Transverse colon (tissue), 4 donors: ENCODE measurements at regions not wholly inside any gene's neighbourhood (a gene's known extent, or its start where the extent isn't known, plus 50 kb on each side); places are given as distances from the start of the nearest gene placed in this dataset.

Experiments used
- EP300 ChIP-seq: sonication (generic); formaldehyde crosslinking; IDR thresholded peaks from one replicate; pipeline ENCODE4 v1.6.1; 2017; ENCODE audit warnings: antibody characterized with exemption, low read depth
- POLR2A ChIP-seq: fragments of 450-650 bp; IDR thresholded peaks from one replicate; pipeline ENCODE4 v1.6.1; 2016; ENCODE audit warnings: antibody characterized with exemption, mild to moderate bottlenecking, moderate library complexity
- POLR2AphosphoS5 ChIP-seq, 3 donors: sonication (generic); formaldehyde crosslinking; IDR thresholded peaks; one replicate each; pipeline ENCODE4 v1.6.1; 2016; ENCODE audit warnings: antibody characterized with exemption in 3 of 3
- TF ChIP-seq, protein P1 (sequence below), 5 experiments: fragments of 200-600 bp in 3 of 5; fragments of 450-650 bp in 2 of 5; sonication (generic) in 3 of 5; IDR thresholded peaks; 1 replicate in 2 of 5; 2 replicates in 3 of 5; pipeline ENCODE4 v1.5.1; 2016 to 2017; ENCODE audit warnings: antibody characterized with exemption in 5 of 5, inconsistent platforms in 3 of 5, mild to moderate bottlenecking in 2 of 5, moderate library complexity in 1 of 5

DNA sequence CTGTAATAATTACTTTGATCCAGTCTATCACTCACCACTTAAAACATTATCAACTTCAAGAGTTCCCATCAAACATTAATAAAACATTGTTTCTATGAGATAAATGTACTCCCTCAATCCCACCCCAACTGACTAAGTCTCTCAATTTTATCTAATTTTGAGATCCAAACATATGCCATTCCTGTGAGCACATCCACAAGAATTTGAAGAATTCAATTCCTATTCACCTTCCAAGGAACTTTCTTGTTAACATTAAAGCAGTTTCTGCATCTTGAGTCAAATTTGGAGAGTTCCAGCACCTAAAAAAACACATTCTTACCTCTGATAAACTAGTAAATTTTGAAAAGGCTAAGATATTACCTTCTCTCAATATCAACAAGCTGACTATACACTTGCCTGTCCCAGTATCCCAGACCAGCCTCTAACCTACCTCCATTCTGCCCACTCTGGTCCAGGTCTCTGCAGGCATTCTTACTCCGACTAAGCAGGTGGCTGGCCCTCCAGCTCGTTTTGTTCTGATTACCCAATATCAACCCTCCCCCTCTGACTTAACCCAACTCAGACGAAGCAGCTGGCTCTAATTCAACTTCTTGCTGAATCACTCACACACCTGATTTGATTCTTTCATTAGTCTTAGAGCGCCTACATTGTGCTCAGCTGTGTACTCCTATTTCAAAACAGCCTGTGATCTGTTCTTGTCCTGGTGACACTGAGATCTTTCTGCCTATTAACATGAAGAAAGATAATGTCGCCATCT, 275.2 kb downstream of the IPMK start:
- no peak for TF ChIP-seq POLR2A
- TF ChIP-seq, protein P1, sequence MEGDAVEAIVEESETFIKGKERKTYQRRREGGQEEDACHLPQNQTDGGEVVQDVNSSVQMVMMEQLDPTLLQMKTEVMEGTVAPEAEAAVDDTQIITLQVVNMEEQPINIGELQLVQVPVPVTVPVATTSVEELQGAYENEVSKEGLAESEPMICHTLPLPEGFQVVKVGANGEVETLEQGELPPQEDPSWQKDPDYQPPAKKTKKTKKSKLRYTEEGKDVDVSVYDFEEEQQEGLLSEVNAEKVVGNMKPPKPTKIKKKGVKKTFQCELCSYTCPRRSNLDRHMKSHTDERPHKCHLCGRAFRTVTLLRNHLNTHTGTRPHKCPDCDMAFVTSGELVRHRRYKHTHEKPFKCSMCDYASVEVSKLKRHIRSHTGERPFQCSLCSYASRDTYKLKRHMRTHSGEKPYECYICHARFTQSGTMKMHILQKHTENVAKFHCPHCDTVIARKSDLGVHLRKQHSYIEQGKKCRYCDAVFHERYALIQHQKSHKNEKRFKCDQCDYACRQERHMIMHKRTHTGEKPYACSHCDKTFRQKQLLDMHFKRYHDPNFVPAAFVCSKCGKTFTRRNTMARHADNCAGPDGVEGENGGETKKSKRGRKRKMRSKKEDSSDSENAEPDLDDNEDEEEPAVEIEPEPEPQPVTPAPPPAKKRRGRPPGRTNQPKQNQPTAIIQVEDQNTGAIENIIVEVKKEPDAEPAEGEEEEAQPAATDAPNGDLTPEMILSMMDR (IDR thresholded peaks at IDR 0.05) = no peak
- TF ChIP-seq POLR2AphosphoS5 (IDR thresholded peaks at IDR 0.05) = no peak
- TF ChIP-seq EP300 = no peak
